DMS53 (cell line): ENCODE measurements at regions not wholly inside any gene's neighbourhood (a gene's known extent, or its start where the extent isn't known, plus 50 kb on each side); places are given as distances from the start of the nearest gene placed in this dataset.
"Not testable (repeated sequence)": the region's sequence is repeated elsewhere in the genome, so short reads cannot be mapped to it uniquely, and the experiment has no call there.

ENCODE experiments used
- DNase-seq: peaks from one replicate; lab custom pipeline; 2025; lab: John Stamatoyannopoulos, UW

- peak; percentile 18 for DNase-seq
Measured at GRCh38 chr4:56575820-56576429, 70.3 kb downstream of the ARL9 start.

- not testable (repeated sequence) for DNase-seq
Measured at GRCh38 chr4:56592417-56592816, 86.8 kb downstream of the ARL9 start.
